Testis (tissue), 2 donors: ENCODE measurements at regions not wholly inside any gene's neighbourhood (a gene's known extent, or its start where the extent isn't known, plus 50 kb on each side); places are given as distances from the start of the nearest gene placed in this dataset.

Source experiments
- POLR2A ChIP-seq: fragments of 450-650 bp; IDR thresholded peaks from one replicate; pipeline ENCODE4 v1.6.1; 2017; ENCODE audit warnings: antibody characterized with exemption, mild to moderate bottlenecking, moderate library complexity
- TF ChIP-seq, protein P1 (sequence below), 3 experiments: fragments of 450-650 bp in 2 of 3; fragments of 200-600 bp in 1 of 3; sonication (generic) in 1 of 3; IDR thresholded peaks; one replicate each; pipeline ENCODE4 v1.5.1; 2016 to 2019; ENCODE audit warnings: antibody characterized with exemption in 3 of 3, mild to moderate bottlenecking in 2 of 3, moderate library complexity in 1 of 3

DNA sequence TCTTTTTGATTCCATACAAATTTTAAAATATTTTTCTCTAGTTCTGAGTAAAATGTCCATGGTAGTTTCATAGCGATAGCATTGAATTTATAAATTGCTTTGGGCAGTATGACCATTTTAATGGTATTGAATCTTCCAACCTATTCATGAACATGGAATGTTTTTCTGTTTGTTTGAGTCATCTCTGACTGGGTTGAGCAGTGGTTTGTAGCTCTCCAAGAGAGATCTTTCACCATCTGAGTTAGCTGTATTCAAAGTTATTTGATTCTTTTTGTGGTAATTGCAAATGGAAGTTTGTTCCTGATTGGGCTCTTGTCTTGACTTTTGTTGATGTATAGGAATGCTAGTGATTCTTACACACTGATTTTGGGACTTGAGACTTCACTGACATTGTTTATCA, 136.3 kb upstream of the HSFY2 start:
- TF ChIP-seq, protein P1, sequence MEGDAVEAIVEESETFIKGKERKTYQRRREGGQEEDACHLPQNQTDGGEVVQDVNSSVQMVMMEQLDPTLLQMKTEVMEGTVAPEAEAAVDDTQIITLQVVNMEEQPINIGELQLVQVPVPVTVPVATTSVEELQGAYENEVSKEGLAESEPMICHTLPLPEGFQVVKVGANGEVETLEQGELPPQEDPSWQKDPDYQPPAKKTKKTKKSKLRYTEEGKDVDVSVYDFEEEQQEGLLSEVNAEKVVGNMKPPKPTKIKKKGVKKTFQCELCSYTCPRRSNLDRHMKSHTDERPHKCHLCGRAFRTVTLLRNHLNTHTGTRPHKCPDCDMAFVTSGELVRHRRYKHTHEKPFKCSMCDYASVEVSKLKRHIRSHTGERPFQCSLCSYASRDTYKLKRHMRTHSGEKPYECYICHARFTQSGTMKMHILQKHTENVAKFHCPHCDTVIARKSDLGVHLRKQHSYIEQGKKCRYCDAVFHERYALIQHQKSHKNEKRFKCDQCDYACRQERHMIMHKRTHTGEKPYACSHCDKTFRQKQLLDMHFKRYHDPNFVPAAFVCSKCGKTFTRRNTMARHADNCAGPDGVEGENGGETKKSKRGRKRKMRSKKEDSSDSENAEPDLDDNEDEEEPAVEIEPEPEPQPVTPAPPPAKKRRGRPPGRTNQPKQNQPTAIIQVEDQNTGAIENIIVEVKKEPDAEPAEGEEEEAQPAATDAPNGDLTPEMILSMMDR (IDR thresholded peaks at IDR 0.05) = no peak
- TF ChIP-seq POLR2A = no peak
